GM19328 (cell line): ENCODE measurements at regions not wholly inside any gene's neighbourhood (a gene's known extent, or its start where the extent isn't known, plus 50 kb on each side); places are given as distances from the start of the nearest gene placed in this dataset.
"Not testable (repeated sequence)": the region's sequence is repeated elsewhere in the genome, so short reads cannot be mapped to it uniquely, and the experiment has no call there.

ENCODE experiments used
- ATAC-seq: cut with Tn5 transposase; IDR thresholded peaks from one replicate; pipeline ENCODE4 v1.9.1; 2021; ENCODE audit warnings: mild to moderate bottlenecking, moderate library complexity; ENCODE audit not compliant: unreplicated experiment

DNA sequence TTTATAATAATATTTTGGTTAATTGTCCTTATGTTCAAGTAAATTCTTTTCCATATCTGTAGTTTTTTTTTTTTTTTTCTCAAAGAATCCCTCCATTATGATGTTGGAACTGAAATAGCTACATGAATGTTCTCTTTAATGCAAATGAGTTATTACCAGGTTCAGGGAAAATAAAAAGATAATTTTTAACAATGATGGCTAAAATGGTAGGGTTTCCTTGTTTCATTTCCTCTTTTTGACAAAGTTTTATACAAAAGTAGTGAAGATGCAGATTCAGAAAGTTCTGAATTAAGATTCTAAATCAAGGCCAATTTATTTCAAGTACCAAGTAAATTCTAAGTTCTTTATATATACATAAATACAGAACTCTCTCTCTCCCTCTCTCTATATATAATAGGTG lies 779.0 kb upstream of the INTU start:
- no peak for ATAC-seq

DNA sequence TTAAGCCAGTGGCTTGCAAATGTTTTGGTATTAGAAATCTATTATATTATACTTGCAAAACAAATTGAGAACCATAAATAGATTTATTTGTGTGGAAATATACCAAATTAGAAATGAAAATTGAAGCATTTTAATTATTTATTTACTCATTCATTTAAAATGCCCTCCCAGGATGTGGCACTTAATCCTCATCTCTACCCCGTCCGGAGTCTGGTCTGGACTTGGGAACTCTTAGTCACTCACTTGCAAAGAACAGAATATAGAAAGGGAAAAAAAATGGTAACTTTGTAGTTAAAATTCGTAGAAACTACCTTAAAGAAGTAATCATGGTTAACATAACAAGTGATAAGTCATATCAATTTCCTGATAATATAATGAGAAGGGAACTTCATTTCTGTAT lies 775.9 kb upstream of the INTU start:
- no peak for ATAC-seq

DNA sequence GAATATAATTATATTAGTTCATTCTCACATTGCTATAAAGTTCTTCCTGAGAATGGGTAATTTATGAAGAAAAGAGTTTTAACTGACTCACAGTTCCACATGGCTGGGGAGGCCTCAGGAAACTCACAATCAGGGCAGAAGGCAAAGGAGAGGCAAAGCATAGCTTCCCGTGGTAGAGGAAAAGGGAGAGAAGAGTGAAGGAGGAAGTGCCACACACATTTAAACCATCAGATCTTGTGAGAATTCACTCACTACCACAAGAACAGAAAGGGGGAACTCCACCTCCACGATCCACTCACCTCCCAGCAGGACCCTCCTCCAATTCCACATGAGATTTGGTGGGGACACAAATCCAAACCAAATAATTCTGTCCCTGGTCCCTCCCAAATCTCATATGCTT lies 773.4 kb upstream of the INTU start:
- ATAC-seq, result no peak

DNA sequence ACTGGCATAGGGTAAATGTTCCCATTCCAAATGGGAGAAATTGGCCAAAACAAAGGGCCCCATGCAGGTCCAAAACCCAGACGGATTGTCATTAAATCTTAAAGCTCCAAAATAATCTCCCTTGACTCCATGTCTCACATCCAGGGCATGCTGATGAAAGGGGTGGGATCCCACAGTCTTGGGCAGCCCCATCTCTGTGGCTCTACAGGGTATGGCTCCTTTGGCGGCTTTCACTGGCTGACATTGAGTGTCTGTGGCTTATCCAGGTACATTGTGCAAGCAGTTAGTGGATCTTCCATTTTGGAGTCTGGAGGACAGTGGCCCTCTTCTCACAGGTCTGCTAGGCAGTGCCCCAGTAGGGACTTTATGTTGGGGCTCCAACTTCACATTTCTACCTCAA lies 772.9 kb upstream of the INTU start:
- no peak for ATAC-seq

DNA sequence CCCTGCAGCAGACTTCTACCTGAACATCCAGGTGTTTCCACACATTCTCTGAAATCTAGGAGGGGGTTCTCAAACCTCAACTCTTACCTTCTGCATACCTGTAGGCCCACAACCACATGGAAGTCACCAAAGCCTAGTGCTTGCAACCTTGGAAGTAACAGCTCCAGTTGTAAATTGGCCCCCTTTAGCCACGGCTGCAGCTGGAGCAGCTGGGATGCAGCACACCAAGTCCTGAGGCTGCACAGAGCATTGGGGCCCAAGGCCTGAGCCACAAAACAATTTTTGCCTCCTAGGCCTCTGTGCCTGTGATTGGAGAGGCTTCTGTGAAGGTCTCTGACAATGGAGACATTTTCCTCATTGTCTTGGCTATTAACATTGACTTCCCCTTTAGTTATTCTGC lies 772.4 kb upstream of the INTU start:
- ATAC-seq, result no peak

DNA sequence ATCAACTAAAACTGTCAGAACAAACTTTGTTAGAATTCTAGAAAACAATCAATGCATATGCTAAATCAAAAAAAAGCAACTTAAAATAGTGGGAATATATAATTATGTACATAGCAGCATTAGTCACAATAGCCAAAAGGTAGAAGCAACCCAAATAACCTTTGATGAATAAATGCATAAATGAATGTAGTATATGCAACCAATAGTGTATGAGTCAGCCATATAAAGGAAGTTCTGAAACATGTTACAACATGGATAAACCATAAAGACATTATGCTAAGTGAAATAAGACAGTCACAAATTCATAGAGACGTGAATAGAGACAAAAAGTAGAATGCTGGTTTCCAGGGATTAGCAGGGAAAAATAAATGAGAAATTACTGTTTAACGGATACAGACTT lies 762.8 kb upstream of the INTU start:
- no peak for ATAC-seq

DNA sequence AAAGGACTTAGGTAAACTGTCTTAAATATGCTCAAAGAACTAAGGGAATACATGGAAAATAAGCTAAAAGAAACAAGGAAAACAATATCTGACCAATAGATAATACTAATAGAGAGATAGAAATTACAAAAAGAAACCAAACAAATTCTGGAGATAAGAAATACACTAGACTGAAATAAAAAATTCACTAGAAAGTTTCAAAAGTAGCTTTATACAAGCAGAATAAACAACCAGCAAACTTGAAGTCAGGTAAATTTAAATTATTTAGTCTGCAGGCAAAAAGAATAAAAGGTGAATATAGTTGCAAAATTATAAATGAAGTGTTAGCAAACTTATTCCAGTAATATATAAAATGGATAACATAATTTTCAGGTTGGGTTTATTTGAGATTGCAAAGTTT lies 760.9 kb upstream of the INTU start:
- no peak for ATAC-seq

DNA sequence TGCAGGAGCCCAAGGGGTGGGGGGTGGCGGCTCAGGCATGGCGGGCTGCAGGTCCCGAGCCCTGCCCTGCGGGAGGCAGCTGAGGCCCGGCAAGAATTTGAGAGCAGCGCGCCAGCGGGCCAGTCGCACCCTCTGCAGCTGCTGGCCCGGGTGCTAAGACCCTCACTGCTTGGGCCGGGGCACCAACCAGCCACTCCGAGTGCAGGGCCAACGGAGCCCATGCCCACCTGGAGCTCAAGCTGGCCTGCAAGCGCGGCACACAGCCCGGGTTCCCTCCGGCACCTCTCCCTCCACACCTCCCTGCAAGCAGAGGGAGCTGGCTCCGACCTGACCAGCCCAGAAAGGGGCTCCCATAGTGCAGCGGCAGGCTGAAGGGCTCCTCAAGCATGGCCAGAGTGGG lies 758.2 kb upstream of the INTU start:
- ATAC-seq, result no peak

DNA sequence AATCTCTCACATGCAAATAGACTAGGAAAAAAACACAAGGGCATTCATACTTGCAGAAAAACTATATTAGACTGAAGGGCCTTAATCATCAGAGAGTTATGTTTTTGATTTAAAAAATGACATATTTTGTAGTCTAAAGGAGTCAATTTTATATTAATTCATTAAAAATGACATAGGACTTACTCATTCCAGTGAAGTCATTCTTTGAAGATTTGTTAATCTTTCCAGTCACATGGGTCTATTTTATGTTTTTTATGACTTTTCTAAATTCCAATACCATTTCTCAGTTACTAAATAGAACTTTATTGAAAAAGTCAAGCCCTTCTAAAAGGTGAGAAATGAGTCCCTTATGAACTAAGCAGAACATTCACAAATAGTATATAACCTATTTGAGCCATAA lies 743.8 kb upstream of the INTU start:
- no peak for ATAC-seq

DNA sequence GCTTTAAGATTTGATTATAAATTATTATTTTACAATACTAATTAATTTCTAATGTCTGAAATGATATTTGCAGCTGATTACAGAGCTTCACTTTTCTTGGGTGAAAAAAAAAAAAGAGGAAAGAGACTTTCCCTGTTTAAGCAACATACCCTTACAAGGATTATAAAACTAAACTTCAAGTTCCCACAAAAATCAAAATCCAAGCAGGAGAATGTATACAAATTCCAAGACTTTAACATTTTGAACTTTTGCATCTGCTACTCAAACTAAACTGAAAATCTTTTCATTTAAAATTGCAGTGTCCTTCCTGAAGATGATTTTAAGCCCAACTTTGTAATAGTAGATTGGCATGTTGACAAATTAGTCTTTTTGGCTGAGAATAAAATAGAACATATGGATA lies 742.4 kb upstream of the INTU start:
- no peak for ATAC-seq

DNA sequence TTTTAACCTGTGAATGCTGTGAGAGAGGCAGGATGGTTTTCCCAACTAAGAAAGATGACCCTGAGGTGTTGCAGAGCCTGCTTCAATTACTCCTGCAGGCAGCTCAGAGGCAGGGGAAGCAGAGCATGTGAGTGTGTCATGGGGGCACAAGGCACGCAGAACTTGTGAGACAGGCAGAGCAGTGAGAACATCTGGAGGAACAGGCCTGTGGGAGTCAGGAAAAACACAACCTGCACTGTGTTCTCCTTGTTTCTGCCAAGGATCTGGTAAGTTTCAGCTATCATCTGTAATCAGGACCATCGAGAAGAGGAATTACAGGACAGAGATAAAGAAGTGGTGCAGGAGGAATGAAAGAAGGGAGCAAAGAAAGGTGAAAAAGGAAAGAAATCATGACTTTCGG lies 741.8 kb upstream of the INTU start:
- no peak for ATAC-seq

DNA sequence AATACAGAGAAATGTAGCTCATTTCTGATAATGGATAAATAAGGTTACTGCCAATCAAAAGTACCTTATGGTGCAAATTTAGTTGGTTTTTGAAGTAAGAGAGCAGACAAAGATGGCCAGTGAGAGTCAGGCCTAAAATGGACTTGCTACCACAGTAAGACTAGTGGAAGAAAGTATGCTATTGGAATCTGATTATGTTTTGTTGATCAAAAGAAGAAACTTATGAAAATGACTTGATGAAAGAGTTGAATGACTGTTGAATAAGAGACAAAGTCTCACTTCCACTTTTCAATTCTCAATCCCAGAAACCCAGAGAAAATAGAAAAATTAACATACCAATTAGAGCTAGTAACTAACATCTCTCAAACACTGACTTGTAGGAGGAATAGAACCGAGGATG lies 737.8 kb upstream of the INTU start:
- no peak for ATAC-seq

DNA sequence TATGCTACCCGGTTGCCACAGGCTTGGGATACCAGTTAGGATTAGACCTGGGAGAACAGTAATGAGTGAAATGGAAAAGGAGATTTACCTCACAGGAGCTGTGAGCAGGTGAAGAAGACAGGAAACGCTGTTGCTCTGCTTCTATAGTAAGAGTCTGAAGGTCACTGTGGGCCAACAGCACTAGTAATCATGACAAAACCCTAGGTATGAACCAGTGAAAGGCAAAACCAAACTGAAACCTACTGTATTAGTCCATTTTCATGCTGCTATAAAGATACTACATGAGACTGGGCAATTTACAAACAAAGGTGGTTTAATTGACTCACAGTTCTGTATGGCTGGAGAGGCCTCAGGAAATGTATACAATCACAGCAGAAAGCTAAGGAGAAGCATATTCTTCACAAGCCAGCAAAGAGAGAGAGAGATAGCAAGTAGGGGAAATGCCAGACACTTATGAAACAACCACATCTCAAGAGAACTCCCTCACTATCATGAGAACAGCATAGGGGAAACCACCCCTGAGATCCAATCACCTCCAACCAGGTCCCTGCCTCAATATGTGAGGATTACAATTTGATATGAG lies 736.7 kb upstream of the INTU start:
- no peak for ATAC-seq

DNA sequence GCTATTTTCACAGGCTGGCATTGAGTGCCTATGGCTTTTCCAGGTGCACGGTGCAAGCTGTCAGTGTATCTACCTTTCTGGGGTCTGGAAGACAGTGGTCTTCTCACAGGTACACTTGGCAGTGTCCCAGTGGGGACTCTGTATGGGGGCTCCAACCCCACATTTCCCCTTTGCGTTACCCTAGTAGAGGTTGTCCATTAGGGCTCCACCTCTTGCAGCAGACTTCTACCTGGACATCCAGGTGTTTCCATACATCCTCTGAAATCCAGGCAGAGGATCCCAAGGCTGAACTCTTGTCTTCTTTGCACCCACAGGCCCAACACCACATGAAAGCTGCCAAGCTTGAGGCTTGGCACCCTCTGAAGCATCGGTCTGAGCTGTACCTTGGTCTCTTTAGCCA lies 735.7 kb upstream of the INTU start:
- ATAC-seq, result no peak

DNA sequence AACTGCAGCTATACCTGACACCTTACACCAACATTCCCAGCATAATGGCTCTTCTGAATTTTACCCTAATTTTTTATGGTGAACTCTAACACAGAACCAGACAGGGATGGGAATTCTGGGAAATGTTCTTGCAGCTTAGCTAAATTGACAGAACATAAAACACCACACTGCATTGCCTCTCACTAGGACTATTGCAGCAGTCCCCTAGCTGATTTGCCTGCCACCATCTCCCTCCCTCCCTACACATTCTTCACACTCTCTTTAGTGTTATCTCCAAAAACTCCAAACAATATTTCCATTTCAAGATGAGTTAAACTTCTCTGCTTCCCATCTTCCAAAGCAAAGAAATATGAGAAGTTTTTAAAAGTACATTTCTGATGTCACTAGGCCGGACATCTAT lies 733.9 kb upstream of the INTU start:
- no peak for ATAC-seq

DNA sequence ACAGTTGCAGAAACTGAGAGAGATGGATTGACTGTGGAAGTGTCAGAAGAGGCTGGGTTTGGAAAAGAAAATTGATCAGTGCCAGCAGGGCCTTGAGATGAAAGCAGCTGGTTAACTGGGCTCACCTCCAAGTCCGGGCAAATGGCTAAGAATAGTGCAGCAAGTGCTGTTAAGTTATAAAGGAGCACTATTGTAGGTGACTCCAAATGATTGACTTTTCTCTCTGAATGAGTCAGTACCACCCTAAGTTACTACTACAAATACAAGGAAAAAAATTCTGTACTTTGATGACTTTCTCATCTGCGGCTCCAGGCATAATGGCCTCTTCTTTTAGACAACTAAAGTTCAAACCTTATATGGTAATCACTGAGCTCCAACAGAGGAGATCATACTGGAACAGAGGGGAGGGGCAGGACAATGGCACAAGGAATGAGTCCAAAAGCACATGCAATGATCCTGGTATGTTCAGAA lies 733.4 kb upstream of the INTU start:
- ATAC-seq, result no peak

DNA sequence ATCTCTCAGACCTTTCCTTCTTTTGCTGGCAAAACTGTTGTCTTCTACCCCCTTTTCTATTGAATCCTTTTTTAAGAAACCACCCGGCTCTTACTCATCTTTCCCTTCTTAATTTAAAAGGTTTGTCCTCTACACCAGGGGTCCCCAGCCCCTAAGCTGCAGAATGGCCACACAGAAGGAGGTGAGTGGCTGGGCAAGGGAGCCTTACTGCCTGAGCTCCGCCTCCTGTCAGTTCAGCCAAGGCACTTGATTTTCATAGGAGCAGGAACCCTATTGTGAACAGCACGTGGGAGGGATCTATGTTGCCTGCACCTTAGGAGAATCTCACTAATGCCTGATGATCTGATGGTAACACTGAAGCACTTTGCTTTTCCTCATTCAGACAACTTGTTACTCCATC lies 726.3 kb upstream of the INTU start:
- ATAC-seq, result no peak

DNA sequence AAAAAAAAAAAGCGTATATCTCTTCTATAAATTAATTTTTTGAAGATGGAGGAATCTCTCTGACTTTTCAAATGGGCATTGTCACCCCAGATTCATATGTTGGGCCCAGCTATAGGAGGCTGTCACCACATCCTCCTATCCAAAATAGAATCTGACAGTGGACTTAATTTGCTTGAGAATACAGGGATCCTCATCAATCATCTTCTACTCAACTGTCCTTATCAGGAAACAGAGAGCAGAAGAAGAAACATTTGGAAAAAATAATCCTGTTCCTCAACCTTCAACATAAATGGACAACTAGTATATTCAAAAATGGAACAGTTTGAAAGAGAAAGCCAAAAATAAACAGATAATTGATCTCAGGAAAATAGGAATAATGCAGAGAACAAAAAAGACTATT lies 725.4 kb upstream of the INTU start:
- no peak for ATAC-seq

DNA sequence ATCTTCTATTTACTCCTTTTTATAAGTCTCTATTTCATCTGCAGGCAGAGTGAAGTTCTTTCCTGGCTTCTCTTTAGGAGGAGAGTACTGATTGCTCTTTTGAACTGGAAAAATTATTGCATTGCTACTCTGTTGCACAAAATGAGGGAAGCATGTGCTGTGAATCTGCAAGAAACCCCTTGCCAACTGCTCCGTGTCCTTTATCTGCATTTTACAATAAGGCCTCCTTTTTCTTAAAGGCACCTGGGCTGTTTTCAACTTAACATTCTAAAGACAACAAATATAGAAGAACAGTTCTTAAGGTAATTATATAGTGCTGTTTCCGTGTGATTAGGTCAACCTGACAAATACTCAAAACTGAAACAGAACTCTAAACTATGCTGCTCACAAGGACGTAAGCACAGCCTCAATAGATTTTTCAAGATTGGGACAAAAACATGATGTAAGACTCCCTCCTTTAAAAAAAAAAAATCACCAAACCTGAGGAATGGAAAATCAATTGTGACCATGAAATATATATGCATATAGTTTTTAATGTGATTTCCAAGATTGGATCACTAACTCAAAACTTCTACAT lies 716.6 kb upstream of the INTU start:
- ATAC-seq, result no peak

DNA sequence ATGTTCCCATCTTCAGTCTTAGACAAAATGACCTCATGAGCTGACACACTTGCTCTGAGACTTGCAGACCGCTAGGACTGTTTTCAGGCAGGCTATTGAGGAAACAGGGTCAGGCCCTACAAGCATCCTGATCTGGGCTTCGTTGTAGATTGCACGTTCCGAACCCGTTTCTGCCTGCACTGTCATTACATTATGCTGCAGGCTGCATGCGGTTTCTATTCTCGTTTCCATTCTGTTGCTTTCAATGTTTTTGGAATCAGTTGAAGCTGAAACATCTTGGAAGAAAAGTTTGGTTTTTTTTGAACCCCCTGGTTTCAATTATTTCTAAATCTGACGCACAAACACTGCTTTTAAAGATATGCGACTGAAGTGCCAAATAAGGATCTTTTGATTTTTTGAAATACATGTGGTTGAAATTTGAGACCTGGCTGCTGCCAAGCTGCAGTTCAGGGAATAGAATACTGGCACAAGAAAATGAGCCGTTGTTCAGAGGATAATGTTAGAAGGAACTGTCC lies 716.1 kb upstream of the INTU start:
- ATAC-seq, result no peak

DNA sequence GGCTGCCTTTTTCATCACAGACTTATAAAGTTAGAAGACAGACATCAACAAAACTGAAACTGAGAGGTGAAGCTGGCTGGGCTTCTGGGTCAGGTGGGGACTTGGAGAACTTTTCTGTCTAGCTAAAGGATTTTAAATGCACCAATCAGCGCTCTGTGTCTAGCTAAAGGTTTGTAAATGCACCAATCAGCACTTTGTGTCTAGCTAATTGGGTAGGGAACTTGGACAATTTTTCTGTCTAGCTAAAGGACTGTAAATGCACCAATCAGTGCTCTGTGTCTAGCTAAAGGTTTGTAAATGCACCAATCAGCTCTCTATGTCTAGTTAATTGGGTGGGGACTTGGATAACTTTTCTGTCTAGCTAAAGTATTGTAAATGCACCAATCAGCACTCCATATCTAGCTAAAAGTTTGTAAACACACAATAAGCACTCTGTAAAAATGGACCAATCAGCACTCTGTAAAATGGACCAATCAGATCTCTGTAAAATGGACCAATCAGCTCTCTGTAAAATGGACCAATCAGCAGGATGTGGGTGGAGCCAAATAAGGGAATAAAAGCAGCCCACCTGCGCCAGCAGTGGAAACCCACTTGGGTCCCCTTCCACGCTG lies 710.3 kb upstream of the INTU start:
- not testable (repeated sequence) for ATAC-seq

DNA sequence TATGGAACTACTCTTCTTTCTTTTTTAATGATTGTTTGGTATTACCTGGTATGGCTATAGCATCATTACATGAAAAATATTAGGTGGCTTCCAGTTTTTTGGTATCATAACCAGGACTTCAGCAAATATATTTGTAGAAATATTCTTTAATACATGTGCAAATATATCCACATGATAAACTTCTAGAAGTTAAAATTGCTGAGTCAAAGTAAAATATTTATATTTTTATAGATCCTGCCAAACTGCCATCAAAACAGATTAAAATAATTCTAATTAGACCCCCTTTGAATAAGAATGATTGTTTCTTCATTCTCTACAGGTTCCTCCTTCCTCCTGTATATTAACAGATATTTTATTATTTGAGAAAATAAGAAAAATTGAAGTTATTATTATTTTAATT lies 708.5 kb upstream of the INTU start:
- no peak for ATAC-seq

DNA sequence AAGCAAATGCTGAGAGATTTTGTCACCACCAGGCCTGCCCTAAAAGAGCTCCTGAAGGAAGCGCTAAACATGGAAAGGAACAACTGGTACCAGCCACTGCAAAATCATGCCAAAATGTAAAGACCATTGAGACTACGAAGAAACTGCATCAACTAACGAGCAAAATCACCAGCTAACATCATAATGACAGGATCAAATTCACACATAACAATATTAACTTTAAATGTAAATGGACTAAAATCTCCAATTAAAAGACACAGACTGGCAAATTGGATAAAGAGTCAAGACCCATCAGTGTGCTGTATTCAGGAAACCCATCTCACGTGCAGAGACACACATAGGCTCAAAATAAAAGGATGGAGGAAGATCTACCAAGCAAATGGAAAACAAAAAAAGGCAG lies 702.7 kb upstream of the INTU start:
- ATAC-seq, result not testable (repeated sequence)
